ENCODE measurements at regions not wholly inside any gene's neighbourhood (a gene's known extent, or its start where the extent isn't known, plus 50 kb on each side); places are given as distances from the start of the nearest gene placed in this dataset.
"Not testable (repeated sequence)": the region's sequence is repeated elsewhere in the genome, so short reads cannot be mapped to it uniquely, and the experiment has no call there.

DNA sequence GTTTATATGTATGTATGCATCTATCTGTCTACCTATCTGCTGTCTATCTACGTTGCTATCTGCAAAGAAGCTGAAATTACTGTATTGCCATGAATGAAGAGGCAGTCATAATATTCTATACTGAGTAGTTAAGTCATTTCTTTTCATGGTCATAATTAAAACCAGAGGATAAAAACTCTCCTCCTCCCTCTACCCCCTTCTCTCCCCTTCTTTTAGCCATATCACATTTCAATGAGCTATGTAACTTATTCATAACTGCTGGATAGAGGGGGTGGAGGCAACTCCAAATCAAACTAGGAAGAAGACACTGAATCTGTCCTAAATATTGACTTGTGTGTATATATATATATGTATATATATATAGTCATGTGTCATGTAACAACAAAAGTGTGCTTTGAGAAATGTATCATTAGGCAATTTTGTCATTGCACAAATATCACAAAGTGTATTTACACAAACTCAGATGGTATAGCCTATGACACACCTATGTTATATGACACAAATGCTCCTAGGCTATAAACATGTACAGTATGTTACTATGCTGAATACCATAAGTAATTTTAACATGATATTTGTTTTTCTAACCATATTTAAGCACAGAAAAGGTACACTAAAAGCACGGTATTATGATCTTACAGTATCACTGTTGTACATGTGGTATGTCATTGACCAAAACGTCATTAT lies 229.7 kb upstream of the KCNMB2 start:
- DNase-seq: no peak

DNA sequence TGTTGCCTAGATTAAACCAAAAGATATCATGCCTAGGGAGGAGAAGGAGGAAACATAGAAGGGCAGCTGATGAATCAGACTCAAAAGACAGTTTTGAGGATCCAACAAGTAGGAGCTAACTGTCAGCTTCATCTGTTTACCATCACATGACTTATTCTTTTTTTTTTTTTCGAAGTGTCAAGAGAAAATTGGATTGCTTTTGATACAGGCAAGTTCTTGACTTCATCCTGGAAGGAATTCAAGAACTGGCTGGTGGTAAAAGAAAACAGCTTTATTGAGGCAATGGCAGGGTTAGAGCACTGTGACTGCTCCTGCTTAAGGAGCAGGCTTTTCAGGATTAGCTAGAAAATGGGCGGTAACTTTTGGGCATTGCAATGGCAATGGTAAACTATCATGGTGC lies 227.5 kb upstream of the KCNMB2 start:
- DNase-seq: no peak

DNA sequence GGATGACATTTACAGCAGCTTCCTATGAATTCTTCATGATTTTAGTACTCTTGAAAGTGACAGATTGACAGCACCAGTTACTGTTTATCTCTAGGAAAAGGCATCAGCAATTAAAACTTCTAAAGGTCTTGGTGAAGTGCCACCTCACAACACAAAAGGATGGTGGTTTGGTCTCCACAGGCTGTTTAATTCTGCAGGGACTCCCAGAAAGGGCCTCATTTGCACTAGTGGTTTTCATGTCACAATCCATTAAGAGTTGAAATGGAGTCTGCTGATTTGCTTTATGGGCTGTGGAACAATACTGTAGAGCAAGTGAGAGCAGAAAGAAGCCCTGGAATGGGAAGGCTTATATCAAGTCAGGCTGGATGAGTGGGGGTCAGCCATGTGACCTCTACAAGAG lies 225.3 kb upstream of the KCNMB2 start:
- DNase-seq: no peak

DNA sequence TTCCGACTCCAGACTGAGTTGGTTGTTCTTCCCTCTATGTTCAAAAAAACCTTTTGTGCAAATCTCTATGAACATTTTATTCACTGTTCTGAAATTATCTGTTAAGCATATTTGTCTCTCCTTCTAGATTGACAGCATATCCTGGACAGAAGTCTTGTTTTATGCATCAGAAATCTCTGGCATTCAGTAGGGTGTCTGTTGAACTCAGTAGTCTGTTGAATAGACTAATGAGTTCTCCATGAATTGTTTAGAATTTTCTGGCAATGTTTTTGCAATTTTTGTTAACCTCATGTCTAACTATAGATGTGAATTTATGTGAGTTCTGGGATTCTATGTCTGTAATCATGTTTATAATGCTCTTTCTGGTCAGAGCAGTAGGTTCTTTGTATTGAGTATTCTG lies 222.5 kb upstream of the KCNMB2 start:
- DNase-seq: no peak

DNA sequence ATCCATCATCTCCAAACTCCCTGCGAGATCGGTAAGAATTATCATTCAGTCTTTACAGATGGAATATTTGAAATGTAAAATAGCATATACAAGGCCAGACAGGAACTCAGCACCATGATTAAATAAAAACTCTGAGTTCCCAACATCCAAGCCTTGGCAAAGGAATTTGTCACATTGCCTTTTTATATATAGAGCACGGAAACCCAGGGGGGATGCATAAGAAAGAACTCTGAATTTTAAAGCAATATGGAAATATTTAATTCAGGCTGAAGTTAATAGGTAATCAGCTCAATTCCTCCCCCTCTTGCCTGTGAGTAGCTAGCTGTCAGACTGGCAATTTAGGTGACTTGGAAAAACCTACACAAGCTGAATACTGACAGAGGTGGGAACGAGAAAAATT lies 217.9 kb upstream of the KCNMB2 start:
- DNase-seq: no peak

DNA sequence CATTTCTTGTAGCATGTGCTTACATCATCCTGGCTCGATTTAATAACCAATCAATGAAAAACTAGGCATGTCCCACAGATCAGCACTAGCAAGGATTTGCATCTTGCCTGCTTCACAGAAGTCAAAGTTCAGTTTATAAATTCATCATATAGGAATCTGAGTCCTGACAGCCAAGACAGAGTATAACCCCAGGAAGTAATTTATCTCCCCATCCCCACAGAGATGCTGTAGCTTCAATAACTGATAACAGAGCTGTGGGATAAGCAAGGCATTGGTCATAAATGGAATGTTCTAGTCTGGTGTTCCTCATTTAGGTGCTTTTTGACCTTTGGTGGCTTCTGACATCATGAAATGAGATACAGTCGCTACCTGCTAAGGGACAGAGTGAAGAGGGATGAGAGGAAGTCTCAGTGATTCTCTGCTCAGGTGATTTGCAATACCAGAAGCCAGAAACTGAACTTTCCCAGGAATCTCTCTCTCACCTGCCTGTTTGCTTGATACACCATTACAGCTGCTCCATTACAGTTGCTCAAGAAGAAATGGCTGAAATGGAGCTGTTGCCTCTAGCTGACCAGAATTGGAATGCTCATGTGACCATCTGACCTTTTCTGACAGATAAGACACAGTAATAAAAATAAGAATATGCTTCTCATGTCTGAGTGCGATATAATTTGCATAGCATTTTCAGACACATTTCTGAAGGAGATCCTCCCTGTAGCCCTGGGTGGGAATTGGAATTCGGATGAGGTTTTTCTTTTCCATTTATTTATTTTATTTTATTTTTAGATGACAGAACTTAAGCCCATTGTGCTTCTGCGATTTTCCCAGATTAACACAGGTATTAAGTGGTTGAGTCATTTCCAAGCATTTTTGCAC lies 217.1 kb upstream of the KCNMB2 start:
- no peak for DNase-seq

DNA sequence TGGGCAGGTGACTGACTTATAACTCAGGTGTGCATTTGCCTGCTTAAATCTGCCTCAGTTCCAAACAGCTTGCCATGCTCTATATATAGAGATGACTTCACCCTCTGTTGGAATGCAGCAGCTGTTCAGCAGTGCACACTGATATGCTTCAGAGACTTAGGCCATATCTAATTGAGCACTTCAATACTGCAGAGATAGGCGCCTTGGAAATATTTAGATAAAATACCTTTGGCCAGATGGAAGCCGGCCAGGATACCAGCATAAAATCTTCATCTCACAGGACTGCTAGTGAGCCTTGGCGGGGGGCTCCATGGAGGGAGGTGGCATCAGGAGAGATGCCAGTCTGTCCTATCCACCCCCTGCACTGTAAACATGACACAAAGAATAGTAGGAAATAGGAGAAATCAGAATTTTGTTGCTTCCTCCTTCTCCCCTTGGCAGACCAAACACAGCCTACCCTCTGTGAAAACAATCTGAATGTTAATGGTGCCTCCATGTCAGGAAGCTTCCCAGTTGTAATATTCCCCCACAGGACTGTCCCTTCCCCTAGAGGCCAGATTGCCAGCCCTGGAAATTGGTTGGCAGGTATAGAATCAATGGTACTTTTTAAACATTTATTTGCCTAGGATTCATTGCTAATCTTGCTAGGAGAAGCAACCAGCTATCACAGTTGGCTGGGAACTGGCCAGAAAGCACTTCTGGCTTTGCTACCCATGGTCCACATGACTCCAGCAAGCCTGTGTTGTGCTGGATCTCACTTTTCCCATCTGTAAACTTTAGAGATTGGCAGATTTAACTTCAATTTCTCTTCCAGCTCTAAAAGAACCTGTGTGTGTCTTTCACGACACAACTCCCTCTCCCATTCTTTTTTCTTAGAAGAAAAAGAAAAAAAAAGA lies 215.5 kb upstream of the KCNMB2 start:
- peak; percentile 50 for DNase-seq

DNA sequence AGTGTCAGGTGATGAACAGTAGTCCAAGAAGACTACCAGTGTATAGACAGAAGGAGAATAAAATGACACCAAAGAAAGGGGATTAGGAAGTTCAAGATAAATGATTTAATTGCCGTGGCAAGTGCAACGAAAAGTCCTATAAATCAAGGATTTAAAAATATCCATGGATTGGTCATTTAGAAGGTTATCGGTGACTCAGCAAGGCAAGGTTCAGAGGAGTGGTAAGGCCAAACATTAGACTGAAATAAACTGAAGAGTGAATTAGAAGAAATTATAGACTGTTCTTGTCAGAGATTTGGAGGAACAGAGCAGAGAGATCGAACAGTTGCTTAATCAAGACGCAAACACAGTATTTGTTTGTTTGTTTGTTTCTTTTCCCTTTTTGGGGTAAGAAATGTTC lies 211.9 kb upstream of the KCNMB2 start:
- no peak for DNase-seq

DNA sequence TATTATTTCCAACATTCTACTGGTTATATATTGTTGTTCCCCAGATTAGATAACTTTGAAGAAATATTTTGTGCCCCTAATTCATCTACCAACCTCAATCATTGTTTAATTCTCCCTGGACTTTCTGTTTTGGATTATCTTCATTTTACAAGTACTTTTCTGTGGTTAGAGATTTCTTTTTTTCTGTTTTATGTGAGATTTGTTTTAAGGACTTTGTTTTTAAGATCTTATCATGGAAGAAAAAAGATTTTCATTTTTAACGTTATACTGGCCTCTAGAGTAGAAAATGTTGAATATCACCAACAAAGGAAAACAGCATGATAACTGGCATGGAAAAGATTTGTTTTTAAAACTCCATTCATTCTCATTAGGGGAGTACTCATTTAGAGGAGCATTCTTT lies 210.9 kb upstream of the KCNMB2 start:
- no peak for DNase-seq

DNA sequence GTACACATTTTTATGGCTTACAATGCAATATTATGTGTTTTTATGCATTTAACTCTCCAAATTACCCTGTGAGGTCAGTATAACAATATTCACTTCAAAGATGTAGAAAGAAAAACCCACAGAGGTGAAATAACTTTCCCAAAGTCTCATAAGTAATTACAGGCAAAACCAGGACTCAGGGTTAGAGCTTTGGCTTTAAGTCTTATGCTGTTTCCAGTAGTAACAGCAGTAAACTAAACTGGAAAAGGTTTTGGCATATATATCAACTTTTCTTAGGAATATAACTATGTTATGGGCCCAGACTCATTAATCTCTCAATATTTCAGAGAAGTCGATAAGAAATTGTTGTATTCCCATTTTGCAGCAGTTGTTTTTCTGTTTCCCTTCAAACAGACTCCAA lies 206.3 kb upstream of the KCNMB2 start:
- no peak for DNase-seq

DNA sequence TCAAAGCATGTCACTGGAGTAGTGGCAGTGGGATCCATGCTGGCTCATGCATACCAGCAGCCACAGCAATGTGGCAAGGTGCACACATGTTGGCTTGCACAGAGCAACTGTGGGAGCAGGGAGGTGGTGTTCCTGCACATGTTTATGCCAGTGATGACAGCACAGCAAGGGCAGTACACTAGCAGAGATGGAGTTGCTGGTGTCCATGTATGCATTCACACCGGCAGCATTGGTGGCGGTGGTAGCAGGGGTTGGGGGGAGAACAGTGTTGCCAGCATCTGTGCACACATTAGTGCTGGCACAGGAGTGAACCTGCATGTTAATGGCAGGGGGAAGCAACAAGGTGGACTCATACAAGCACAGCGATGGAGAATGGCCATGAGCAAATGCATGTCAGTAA lies 202.0 kb upstream of the KCNMB2 start:
- no peak for DNase-seq

DNA sequence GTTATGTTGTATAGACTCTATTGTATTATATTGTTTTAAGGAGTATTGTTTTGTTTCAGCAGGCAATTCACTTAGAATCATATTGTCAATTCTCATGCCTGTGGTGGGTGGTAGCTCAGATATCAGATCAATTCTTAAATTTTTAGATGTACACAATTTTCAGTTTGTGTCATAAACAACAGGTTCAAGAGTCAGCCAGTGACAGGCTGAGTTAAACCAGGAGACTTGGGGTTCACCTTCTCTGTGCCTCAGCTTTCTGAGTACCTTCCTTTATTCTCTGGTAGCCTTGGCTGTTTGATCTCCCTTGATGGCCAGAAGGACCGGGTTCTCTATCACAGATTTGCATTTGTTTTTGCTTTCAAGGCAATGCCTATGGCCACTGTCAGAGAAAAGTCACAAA lies 199.9 kb upstream of the KCNMB2 start:
- DNase-seq: no peak

DNA sequence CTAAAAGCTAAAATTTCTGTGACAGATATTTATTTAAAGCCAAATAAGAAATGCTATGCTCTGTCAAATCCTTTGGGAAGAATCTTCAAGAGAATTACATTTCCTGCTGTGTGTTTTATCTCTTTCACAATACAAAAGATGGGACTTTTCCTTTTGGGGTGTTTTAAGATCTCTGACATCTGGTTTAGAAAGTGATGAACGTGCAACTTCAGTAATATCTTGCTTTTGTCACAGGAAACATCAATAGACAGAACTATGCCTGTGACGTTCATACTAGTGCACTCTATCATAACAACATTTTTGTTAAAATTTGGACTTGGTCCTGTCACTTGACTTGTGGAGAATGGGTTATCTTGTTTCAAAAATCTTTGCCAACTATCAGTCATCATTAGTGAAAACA lies 195.7 kb upstream of the KCNMB2 start:
- DNase-seq: no peak

DNA sequence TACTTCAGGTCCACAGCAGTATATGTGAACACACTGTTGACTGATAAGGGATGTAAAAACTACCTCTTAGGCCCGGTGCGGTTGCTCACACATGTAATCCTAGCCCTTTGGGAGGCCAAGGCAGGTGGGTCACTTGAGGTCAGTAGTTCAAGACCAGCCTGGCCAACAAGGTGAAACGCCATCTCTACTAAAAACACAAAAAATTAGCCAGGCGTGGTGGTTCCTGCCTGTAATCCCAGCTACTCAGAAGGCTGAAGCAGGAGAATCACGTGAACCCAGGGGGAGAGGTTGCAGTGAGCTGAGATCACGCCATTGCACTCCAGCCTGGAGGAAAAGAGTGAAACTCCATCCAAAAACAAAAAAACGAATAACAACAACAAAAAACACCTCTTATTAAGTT lies 194.6 kb upstream of the KCNMB2 start:
- no peak for DNase-seq

DNA sequence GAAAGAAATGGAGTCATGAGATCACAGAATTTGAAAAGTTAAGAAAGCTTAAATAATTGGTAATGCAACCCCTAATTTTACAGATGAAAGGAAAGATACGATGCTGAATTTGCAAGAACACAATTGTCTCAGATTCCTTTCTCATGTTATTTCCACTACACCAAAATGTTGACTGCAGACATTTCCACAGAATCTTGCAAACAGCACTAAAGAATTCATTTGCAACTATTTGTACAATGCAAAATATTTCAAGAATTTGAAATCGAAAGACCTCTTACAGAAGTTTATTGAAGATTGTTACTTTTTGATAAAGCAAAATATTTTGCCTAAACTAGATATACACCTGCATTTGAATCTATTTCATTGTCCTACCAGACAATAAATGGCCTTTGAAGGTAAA lies 194.1 kb upstream of the KCNMB2 start:
- DNase-seq: no peak

DNA sequence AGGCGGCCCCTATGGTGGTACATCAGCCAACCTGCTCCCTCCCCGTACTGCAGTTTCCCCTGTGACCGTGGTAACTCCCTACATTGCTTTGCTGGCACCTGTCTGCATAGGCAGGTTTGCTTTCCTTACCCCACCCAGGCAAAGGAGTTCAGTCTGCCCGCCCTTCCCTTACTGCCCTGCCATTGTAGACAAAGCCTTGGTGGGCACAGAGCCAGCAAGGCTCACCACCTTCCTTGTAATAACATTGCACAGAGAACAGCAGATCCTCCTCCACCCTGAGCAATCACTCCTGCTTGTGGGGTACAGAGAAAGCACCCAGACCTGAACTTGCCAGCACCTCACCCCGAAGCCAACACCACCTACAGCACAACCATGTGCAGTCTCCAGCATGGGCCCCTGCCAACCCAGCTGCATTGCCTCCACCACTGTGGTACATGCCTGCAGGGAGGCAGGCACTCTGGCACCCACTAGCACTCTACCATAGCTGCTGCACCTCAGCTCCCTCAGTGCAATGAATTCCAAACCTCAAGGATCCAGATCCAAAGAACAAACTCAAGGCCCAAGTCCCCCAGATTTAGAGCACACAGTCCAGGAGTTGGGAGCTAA lies 192.7 kb upstream of the KCNMB2 start:
- DNase-seq: no peak

DNA sequence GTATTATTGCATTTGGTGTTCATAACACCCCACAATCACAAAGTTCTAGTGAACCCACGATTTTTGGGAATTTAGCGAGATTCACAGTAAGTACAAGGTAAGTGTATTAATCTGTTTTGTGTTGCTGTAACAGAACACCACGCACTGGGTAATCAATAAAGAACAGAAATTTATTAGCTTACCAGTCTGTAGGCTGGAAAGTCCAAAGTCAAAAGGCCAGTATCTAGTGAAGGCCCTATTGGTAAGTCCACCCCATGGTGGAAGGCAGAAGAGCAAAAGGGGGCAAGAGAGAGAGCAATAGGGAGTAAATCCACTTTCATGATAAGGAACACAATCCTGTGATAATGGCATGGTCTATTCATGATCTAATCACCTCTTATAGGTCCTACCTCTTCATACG lies 190.3 kb upstream of the KCNMB2 start:
- DNase-seq: no peak

DNA sequence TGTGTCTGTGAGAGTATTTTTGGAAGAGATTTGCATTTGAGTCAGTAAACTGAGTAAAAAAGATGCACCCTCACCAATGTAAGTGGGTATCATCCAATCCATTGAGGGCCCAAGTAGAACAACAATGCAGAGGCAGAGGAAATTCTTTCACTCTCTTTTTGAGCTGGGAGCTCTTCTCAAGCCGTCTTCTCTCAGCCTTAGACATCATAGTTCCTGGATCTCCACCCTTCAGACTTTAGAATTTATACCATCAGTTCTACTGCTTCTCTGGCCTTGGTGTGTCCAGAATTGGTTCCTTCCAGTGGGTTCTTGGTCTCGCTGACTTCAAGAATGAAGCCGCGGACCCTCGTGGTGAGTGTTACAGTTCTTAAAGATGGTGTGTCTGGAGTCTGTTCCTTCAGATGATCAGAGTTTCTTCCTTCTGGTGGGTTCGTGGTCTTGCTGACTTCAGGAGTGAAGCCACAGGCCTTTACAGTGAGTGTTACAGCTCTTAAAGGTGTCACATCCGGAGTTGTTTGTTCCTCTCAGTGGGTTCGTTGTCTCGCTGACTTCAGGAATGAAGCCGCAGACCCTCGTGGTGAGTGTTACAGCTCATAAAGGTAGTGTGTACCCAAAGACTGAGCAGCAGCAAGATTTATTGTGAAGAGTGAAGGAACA lies 187.5 kb upstream of the KCNMB2 start:
- not testable (repeated sequence) for DNase-seq

DNA sequence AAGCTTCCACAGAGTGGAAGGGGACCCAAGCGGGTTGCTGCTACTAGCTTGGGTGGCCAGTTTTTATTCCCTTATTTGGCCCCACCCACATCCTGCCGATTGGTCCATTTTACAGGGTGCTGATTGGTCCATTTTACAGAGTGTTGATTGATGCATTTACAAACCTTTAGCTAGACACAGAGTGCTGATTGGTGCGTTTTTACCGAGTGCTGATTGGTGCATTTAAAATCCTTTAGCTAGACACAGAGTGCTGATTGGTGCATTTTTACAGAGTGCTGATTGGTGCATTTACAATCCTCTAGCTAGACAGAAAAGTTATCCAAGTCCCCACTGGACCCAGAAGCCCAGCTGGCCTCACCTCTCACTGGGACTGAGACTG lies 187.0 kb upstream of the KCNMB2 start:
- DNase-seq: not testable (repeated sequence)

DNA sequence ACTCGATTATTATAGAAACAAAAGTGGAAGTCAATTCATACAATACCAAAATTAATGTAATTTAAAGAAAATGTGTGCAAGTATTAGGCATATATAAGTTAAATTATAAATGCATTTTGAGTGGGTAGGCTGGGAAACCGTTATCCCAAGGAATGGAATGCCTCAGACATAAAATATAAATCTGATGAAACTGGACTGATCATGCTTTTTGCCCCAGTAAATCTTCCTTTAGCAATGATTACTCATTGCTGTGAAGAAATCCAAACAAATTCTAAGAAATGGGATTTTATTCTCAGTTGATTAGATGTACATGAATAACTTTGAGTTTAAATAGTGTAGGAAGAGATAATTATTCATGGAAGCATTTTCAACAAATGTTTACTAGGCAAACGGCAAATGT lies 185.5 kb upstream of the KCNMB2 start:
- no peak for DNase-seq

DNA sequence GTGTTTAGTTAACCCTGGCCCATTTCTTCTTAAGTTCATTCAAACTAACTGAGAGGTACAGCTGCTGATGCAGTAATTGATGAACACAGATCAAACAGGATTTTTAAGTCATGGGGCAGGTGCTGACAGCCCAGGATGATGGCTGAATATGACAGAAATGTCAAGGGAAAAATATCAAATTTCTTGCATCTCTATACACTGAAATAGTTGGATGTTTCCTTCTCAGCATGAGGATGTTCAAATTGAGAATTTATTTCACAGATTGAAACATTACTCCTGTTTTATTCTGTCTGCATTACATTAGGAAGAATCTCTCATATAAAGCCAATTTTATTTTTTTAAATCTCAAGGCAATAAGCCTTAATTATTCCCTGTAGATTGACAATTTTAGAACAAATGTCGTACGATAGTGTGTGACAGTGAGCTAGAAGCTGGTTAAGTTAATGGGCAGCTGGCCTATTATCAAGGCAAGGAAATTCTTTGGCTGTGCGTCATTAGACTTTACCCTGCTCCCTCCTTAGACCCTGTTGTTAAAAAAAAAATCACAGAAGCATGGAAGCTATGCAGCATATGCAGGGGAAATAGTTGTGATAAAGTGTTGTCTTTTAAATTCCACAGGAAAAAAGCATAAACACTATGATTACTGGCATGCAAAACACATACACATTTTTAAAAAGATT lies 183.8 kb upstream of the KCNMB2 start:
- no peak for DNase-seq
